Lung microvascular endothelial cell (primary cell): ENCODE measurements at regions not wholly inside any gene's neighbourhood (a gene's known extent, or its start where the extent isn't known, plus 50 kb on each side); places are given as distances from the start of the nearest gene placed in this dataset.
"Not testable (repeated sequence)": the region's sequence is repeated elsewhere in the genome, so short reads cannot be mapped to it uniquely, and the experiment has no call there.

ENCODE experiments used
- DNase-seq, 2 donors: peaks; one replicate each; pipeline versions ENCODE4 v3.0.0 to v3.0.0-alpha.2; 2010; ENCODE audit warnings: low read depth in 2 of 2

DNA sequence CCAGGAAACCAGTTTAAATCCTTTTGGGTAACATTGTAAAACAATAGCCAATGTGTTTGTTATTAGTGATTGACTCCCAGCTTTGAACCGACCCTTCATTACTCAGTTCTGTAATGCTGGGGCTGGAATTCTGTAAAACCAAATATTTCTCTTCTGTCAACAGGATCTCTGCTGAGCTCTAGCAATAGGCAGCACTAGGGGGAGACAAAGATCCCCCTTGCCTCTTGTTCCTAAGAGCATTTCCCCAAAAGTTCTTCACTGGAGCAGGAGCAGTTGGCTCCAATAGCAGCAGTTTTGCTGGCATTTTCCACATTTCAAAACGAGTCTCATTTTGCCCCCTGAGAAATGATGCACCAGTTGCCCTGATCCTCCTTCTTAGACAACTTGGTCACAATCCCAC lies 1671.1 kb downstream of the MRPL39 start:
- no peak for DNase-seq

DNA sequence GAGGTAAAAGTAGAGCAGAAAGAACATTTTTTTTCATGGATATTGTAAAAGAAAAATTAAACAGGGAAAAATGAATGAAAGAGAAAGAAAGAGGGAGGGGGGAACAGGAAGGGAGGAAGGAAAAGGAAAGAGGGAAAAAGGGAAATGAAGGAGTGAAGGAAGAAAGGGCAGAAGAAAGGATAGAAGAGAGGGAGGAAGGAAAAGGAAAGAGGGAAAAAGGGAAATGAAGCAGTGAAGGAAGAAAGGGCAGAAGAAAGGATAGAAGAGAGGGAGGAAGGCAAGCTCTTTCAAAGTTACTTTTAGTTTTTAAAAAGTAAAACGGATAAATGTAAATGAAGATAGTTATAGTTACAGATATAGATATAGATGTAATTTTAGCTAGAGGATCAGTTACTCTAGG lies 1676.7 kb downstream of the MRPL39 start:
- no peak for DNase-seq

DNA sequence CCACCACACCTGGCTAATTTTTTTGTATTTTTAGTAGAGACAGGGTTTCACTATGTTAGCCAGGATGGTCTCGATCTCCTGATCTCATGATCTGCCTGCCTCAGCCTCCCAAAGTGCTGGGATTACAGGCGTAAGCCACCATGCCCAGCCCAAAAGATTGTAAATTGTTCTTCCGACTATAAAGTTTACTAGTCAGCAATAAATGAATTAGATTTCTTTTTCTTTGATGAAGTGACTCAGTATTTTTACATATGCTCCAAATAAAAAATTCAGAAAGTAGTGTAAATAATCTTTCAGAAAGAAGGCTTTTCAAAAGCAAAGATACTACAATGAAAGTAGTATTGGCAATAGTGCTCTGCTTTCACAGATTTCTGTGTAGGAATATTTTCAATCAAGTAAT lies 1680.9 kb downstream of the MRPL39 start:
- DNase-seq = not testable (repeated sequence)

DNA sequence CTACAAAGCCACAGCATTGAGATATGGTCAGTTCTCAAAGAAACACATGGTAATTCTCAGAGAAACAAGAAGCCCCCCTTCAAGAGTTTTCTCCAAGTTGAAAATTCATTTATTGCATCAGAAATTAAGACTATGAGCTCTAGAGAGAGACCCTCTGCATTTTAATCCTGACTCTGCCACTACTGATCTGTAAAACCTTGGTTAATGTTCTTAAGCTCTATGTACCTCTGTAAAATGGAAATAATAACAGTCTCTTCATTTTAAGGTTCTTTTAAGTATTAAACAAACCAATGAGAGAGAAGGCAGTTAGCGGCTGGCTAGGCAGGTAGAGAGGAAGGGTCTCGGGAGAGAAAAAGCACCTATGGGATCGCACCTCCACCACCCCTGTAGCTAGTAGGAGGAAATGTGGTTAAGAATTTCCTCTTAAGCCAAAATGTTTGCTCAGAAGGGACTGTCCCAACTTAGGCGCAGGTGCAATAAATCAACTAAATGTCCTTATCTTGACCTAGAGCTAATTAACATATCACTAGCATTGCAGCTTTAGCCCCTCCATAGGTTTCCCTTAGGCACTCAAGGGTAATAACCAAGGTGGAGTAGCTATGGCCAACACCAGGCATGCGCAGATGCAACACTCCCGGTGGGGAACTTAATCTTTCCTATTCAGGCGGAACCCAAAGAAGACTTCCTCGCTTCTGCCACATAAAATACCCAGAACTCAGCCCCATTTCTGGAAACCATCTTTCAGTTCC lies 1685.4 kb downstream of the MRPL39 start:
- DNase-seq = no peak

DNA sequence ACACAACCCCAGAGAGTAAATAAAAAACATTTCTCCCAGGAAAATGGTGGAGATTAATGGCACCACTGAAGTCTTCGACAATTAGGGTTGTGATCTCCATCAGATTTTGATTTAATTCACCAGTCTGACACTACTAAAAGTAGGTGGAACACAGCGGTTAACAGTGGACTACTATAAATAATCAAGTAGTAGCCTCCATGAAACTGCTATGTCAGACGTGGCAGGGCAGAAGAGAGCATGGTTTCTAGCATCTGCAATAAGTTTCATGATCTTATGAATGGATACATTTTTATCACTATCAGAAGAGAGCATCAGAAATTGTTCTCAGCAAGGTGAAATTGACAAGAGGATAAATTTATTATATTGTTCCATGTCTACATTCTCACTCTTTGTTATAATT lies 1706.6 kb downstream of the MRPL39 start:
- DNase-seq = no peak

DNA sequence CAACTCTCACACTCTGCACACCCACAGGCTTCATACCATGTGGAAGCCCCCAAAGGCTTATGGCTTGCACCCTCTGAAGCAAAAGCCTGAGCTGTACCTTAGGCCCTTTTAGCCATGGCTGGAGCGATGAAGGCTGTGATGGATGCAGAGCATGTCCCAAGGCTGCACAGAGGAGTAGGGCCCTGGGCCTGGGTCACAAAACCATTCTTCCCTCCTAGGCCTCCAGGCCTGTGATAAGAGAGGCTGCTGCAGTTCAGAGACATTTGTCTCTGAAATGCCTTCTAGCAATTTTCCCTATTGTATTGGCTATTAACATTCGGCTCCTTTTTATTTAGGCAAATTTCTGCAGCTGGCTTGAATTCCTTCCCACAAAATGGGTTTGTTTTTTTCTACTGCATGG lies 1707.7 kb downstream of the MRPL39 start:
- no peak for DNase-seq

DNA sequence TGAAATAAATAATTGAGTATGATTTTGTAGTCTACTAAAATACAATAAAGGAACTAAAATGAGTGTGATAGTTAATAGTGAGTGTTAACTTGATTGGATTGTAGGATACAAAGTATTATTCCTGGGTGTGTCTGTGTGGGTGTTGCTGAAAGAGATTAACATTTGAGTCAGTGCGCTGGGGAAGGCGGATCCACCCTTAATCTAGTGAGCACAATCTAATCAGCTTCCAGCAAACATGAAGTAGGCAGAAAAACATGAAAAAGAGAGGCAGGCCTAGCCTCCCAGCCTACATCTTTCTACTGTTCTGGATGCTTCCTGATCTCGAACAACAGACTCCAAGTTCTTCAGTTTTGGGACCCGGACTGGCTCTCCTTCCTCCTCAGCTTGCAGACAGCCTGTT lies 1716.6 kb downstream of the MRPL39 start:
- DNase-seq = no peak

DNA sequence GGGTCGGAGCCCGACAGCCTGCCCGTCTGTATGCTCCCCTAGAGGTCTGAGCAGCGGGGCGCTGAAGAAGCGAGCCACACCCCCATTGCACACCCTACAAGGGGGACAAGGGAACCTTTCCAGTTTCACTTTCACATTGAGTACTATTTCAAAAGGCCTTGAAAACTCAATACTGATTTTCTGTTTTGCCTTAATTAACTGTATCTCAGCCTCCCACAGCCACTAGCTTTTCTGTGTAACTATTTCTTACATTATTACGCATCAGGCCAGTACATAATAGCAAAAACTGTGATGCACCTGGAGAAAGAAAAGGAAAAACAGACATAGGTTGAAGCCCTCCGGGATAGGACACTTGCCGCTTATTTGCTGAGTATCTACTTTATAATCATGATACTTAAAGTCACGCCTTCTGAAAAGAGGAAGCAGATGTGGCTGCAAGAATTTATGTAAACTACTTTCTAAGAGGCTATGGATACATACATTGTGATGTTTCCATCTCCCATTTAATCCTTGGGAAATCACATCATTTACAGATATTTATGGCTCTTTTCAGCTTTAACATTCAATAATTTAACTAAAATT lies 1719.5 kb downstream of the MRPL39 start:
- no peak for DNase-seq

DNA sequence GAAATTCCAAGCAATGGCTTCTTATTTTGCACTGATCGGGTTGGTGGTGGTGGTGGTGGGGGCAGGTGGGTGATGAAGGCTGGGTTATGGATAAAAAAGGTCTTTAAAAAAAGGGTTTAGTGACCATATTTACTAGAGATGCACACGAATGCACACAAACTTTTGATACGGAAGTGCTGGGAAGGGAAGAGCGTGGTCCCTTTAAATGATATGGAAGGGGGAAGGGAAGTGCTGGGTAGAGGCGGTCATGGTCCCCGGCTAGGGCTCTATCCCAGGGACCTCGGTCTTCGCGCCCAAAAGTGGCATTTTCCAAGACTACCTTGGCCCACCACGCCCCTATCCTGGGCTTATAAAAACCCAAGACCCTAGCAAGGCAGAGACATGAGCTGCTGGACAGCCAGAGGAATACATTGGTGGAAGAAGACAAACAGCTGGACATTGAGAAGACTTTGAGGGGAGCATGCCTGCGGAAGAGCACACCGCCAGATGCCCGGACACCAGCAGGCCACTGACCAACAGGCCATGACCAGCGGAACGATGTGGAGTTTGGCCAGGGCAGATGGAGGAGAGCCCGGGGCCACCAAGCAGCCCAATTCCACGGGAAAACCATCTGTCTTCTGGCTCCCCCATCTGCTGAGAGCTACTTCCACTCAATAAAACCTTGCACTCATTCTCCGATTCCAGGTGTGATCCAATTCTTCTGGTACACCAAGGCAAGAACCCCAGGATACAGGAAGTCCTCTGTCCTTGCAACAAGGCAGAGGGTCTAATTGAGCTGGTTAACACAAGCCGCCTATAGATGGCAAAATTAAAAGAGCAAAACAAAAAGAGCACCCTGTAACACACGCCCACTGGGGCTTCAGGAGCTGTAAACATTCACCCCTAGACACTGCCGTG lies 1720.2 kb downstream of the MRPL39 start:
- no peak for DNase-seq

DNA sequence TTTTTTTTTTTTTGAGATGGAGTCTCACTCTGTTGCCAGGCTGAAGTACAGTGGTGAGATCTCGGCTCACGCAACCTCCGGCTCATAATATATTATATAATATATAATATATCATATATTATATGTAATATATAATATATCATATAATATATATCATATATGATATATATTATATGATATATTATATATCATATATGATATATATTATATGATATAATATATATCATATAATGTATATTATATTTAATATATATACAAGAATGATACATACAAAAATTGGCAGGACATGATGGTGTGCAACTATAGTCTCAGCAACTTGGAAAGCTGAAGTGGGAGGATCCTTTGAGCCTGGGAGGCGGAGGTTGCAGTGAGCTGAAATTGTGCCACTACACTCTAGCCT lies 1725.5 kb downstream of the MRPL39 start:
- DNase-seq = no peak

DNA sequence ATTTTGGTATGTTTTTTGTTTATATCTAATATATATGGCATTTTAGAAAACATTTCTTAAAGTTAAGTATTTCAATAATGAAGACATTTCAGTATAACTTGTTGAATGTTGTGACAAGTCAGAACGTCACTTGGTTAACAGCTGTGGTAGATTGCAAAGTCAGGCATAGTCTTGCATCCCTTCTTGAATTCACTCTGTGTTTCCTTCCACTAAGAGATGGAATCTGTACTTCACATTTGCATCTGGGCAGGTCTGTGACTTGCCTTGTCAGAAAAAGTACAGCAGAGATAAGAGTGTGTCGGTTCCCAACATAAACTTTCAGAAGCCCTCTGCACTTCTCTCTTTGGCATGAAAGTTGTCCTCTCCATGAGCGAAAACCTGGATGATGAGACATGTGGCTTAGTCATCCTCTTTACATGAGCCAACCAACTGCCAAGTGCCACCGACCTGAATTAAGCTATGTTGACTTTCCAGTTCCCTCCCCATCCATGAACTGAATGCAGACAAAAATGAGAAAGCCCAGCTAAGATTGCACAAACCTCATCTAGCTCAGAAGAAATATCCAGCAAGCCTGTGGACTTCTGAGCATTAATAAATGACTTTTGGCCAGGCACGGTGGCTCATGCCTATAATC lies 1730.2 kb downstream of the MRPL39 start:
- no peak for DNase-seq

DNA sequence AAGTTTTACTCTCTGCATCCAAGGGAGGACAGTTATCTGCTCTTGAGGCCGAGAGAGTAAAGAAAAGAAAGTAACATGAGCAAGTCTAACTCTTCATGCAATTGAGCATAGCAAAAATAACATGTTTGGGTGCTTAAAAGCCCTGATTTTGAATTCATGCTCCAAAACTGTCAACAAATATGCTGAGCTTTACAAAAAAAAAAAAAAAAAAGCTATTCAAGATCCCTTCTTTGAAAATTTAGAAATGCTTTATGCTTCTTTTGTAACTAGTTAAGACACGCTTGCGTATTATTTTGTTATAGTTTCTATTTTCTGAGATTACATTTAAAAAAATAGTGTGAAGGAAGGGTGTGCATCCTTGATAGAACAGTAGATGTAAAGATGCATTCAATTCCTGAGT lies 1733.0 kb downstream of the MRPL39 start:
- no peak for DNase-seq

DNA sequence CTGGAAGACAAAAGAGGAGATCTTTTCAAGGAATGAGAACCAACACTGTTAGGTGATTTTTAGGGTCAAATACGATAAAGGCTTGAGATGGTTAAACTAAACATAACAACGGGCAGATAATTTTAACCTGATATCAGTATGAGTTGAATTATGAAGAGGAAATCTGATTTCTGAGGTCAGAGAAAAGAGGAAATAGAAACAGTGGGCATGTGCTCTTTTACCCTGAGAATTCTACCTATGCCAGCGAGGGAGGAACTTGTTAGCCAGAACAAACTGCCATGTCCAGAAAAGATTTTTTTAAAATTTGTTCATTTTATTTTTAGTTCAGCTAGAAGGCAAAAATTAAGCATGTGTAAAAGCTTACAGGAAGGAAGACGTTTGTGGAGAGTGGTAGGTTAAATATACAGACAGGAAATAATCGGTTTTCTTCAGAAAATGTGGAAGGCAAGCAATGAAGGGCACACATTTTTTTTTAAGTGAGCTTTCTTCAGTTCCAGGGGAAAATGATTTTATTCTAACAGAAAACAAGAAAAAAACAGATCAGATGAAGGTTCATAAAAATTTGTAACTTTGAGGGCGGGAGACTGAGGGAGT lies 1745.3 kb downstream of the MRPL39 start:
- DNase-seq = no peak

DNA sequence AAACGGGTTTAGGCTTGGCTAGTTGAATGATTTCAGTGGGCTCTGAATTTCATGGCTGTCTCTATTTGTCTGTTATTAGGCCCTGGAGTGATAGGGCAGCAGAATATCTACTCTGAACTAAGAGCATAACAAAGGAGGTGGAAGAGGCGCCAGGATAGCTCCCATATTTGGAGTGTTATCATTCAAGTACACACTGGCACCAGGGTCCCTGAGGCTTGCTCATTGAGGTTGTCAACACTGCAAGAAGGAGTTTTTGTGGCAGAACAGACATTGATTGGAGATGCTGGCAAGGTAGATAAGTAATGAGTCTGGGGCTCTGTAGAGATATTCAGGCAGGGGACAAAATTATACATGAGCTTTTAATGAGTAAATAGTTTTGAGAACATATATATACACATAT lies 1748.4 kb downstream of the MRPL39 start:
- no peak for DNase-seq

DNA sequence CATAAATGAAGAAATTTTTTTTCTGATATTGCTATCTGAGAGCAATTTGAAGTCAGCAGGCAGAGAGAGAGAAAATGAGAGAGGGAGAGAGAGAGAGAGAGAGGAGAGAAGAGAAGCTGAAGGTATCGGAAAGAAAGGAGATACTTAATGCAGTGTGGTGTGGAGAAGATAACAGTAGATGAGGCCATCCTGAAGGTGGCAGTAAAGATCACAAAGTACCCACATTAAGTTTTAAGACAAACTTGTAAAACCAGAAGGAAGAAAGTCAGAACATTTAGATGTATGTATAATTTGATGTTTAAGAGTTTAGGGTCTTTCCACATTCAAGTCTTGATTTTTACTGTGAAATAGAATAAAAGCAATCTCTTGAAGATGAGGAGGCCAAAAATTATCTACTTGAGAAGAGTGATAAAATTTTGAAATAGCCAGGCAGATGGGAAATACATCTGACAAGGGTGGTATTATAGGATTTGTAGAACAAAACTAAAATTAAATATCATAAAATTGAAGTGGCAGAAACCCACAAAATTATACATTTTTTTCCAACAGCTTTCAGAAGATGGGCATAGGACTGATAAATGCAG lies 1753.4 kb downstream of the MRPL39 start:
- DNase-seq = no peak

DNA sequence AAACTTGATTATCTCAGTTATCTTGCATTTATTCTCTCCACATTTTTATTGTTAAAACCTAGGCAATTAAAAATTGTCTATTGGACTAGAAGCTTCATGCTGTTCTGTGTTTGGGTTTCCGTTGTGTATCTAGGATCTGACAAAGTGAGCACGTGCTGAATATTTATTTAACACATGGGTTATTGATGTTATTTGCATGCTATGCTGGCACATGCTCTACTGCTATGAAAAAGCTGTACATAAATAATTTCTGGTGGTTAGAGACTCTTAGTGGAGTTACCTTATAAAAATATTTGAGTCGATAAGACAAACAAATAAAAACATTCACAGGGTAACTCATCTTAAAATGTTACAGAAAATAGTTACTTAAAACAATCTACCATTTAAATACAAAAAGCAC lies 1769.7 kb downstream of the MRPL39 start:
- DNase-seq = no peak

DNA sequence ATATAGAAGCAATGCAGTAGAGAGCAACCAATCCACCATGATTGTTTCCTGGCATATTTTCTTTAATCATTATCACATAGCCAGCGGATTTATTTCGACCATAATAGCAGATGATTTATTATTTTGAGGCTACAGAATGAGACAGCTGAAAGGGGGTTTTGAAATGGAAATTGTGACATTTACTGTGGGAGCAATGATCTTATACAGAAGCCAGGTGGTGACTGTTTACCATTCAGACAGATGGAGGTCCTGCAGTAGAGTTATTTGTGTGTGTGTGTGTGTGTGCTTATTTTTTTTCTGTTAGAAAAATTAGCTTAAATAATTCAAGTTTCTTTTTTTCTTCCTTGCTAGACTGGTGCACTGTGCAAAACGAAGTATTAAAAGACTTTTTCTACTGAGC lies 1784.5 kb downstream of the MRPL39 start:
- no peak for DNase-seq

DNA sequence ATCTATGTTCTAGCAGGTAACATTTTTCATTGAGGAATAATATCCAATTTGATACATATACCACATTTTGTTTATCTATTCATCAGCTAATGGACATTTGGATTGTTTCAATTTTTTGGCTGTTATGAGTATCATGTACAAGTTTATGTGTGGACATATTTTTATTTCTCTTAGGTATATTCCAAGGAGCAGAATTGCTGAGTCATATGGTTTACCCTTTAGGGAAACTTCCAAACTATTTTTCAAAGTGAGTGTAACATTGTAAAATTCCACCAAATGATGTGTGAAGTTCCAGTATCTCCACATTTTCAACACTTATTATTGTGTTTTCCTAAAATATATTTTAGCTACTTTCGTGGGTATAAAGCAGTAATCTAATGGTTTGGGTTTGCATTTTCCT lies 1789.9 kb downstream of the MRPL39 start:
- no peak for DNase-seq

DNA sequence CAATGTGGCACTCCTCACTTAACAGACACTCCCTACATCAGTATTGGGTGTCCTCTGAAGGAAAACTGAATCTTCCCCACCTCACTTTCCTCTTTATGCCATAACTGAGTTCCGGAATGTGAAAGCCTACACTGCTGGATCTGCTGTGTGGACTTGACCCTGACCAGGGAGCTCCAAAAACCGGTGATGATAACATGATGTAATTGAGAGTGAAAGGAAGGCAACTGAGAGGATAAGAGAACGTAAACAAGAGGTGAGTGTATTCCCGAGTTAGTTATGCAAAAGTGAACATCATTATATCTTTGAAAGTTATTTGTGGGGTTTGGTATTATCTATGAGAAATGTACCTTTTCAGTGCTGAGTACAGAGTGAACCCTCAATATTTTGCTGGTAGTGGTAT lies 1794.8 kb downstream of the MRPL39 start:
- DNase-seq = no peak

DNA sequence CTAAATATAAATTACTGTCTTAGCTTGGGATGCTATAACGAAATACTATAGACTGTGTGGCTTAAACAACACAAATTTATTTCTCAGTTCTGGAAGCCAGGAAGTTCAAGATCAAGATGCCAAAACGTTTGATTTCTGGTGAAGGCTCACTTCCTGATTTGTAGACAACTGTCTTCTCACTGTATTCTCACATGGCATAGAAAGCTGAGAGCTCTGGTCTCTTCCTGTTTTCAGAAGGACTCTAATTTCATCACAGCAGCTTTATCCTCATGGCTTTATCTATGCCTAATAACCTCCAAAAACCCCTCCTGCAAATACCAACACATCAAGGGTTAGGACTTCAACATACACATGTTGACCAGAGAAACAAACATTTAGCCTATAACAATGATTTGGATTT lies 1795.5 kb downstream of the MRPL39 start:
- DNase-seq = no peak

DNA sequence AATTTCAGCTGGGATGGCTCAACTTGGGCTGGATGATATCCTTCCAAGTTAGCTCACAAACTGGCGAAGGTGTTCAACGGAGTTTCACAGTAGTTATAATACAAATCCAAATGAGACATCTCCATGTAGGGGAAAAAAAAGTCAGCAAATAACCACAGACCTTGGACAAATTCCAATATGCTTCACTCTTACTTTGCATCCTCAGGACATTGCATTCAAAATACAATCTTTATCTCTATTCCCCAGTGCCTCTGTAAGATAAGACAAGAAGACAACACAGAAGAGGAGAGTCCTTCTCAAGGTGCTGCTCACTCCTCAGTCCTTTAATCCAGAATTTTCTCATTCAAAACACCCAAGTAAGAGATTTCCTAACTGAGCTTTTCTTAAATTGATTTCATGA lies 1797.7 kb downstream of the MRPL39 start:
- no peak for DNase-seq
